SJCRH30 (cell line): ENCODE measurements at regions not wholly inside any gene's neighbourhood (a gene's known extent, or its start where the extent isn't known, plus 50 kb on each side); places are given as distances from the start of the nearest gene placed in this dataset.

Source experiments
- DNase-seq, 2 experiments: peaks; one replicate each; pipeline ENCODE4 v3.0.0-alpha.2; 2015 to 2020
- H3K27ac ChIP-seq: fragments of 250-450 bp; sonication (Bioruptor Pico); 2 replicates; pipeline ENCODE4 v1.5.1; 2020; ENCODE audit warnings: mild to moderate bottlenecking, moderate library complexity
- H3K27me3 ChIP-seq: fragments of 250-450 bp; sonication (Bioruptor Pico); 2 replicates; pipeline ENCODE4 v1.5.1; 2020; ENCODE audit warnings: mild to moderate bottlenecking, moderate library complexity
- H3K36me3 ChIP-seq: fragments of 250-450 bp; sonication (Bioruptor Pico); 2 replicates; pipeline ENCODE4 v1.5.1; 2020; ENCODE audit warnings: mild to moderate bottlenecking, moderate library complexity
- H3K4me1 ChIP-seq: fragments of 250-450 bp; sonication (Bioruptor Pico); 2 replicates; pipeline ENCODE4 v1.5.1; 2020; ENCODE audit warnings: mild to moderate bottlenecking, moderate library complexity
- H3K4me3 ChIP-seq: fragments of 250-450 bp; sonication (Bioruptor Pico); 2 replicates; pipeline ENCODE4 v1.5.1; 2020; ENCODE audit warnings: mild to moderate bottlenecking, moderate library complexity
- H3K9me3 ChIP-seq: fragments of 250-450 bp; sonication (Bioruptor Pico); replicated peaks from 2 replicates; pipeline ENCODE4 v1.5.1; 2020; ENCODE audit warnings: mild to moderate bottlenecking, moderate library complexity

GRCh38 chr9:19677924-19678323 is 110.9 kb downstream of the SLC24A2 start:
- no peak for DNase-seq
- no peak overlapping the region for H3K4me3 ChIP-seq

DNA sequence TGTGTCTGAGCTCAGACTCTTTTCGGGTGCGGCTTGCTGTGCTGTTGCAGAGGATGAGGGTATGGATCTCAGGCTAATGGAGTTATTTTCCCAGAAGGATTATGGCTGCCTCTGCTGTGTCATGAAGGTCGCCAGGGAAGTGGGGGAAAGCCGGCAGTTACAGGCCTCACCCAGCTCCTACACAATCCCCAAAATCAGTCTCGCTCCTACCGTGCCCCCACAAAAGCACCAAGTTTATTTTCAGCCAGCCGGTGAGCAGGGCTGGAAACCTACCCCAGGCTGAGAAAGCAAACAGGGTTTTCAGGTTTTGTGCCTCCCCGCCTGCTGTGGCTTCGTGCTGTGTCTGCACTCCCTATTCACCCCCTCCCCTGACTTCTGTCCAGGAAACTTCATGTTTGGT is 113.3 kb downstream of the SLC24A2 start:
- no peak overlapping the region for H3K27ac ChIP-seq

More at GRCh38 chr9:19677924-19678323, 110.9 kb downstream of the SLC24A2 start:
- no peak overlapping the region for H3K27ac ChIP-seq
- H3K36me3 ChIP-seq, result no peaks in the 10 kb centered on the region
- H3K4me1 ChIP-seq, result no peaks in the 10 kb centered on the region
- H3K27me3 ChIP-seq, result no peaks in the 10 kb centered on the region
- H3K9me3 ChIP-seq, result no peaks in the 10 kb centered on the region

DNA sequence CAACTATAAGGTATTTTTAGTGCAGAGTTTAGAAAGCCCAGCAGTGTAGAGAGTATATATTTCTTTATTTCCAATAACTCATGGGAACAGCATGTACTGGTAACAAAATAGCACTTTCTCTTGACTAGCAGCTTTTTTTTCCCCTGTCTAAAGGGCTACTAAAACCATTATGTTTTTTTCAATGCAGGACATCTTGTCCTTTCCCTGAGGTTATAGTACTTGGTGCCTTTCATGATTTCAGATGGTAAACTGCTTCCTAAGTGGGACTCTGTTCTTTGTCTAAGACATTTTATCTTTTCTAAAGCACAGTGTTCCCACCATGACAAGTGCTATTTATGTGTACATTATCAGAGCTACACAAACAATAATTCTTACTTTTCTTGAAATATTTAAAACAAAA is 122.3 kb downstream of the SLC24A2 start:
- H3K4me1 ChIP-seq, result no peaks in the 10 kb centered on the region
- no peaks in the 10 kb centered on the region for H3K9me3 ChIP-seq
- no peak overlapping the region for H3K27ac ChIP-seq
- H3K27me3 ChIP-seq, result no peaks in the 10 kb centered on the region
- no peak for DNase-seq
- no peaks in the 10 kb centered on the region for H3K36me3 ChIP-seq
- no peak overlapping the region for H3K4me3 ChIP-seq

More for the DNA sequence above, 113.3 kb downstream of the SLC24A2 start:
- Histone ChIP-seq H3K27me3 (no peaks in the 10 kb centered on the region), H3K4me1 (no peaks in the 10 kb centered on the region), H3K4me3 (no peak overlapping the region), H3K9me3 (no peaks in the 10 kb centered on the region), H3K36me3 (no peaks in the 10 kb centered on the region)
- DNase-seq, result no peak

DNA sequence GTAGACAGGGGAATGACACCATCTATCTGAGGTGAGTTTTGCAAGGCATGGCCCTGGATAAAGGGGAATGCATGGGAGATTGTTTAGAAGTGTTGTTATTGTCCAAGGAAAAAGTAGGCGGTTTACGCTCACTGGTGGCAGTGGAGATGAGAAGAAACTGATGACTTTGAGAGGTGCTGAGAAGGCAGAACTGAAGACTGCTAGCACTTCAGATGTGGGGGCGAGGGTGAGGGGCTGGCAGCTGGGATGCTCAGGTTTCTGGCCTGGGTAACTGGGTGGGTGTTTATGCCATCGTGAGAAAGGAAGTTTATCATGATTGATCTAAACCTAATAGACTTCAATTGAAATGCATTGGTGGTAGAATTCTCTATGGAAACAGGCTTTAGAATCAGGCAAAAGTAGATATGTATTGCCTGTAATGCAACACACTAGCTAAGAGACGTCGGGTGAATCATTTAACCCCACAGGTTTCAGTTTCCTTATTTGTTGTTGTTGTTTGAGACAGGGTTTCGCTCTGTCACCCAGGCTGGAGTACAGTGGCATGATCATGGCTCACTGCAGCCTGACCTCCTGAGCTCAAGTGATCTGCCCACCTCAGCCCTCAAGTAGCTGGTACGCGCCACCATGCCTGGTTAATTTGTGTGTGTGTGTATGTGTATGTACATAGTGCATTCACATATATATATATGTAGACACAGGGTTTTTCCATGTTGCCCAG is 123.5 kb downstream of the SLC24A2 start:
- Histone ChIP-seq H3K4me3 (no peak overlapping the region), H3K36me3 (no peaks in the 10 kb centered on the region), H3K9me3 (no peaks in the 10 kb centered on the region), H3K27ac (no peak overlapping the region), H3K4me1 (no peaks in the 10 kb centered on the region), H3K27me3 (no peaks in the 10 kb centered on the region)
- DNase-seq, result no peak

DNA sequence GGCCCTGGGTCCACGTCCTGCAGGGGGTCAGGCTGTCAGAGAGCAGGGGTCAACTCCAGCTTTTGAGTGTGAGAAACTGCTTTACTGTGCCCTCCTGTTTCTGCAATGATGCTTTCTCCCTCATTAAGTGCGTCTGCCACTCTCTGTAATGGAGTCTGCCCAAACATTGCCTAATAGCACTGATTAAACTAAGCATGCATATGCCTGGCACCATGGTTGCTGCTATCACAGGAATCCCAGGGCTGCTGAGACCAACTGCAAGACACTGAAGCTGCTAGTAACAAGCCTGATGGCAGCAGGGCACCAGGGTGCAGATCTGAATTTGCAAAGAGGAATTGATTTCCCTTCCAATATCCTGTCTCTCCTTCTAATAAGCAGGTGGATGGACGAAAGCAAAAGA is 125.3 kb downstream of the SLC24A2 start:
- H3K9me3 ChIP-seq, result no peaks in the 10 kb centered on the region
- H3K4me1 ChIP-seq, result no peaks in the 10 kb centered on the region
- no peaks in the 10 kb centered on the region for H3K36me3 ChIP-seq

DNA sequence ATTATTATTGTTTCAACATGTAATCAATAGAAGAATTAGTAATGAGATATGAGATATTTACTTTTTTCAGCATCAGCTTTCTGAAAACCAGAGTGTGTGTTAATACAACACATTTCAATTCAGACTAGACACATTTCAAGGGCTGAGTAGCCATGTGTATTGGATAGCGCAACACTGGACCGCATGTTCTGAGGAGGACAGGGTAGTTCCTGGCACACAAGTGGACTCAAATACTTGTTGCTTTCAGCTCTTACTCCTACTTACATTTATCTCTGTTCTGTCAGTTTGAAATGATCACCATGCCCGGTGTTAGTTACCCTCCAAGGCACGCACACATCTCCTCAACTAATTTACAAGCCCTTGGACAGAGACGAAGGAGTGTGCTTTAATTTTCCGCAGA is 126.6 kb downstream of the SLC24A2 start:
- Histone ChIP-seq H3K27me3 (no peaks in the 10 kb centered on the region), H3K36me3 (no peaks in the 10 kb centered on the region), H3K9me3 (no peaks in the 10 kb centered on the region), H3K4me3 (no peak overlapping the region), H3K4me1 (no peaks in the 10 kb centered on the region), H3K27ac (no peak overlapping the region)
- DNase-seq, result no peak

More for the DNA sequence above, 125.3 kb downstream of the SLC24A2 start:
- H3K27me3 ChIP-seq, result no peaks in the 10 kb centered on the region
- no peak overlapping the region for H3K4me3 ChIP-seq
- no peak overlapping the region for H3K27ac ChIP-seq
- DNase-seq, result no peak

GRCh38 chr9:19660019-19660418 is 128.8 kb downstream of the SLC24A2 start:
- Histone ChIP-seq H3K27ac (no peak overlapping the region), H3K36me3 (no peaks in the 10 kb centered on the region), H3K9me3 (no peaks in the 10 kb centered on the region), H3K4me1 (no peaks in the 10 kb centered on the region), H3K27me3 (no peaks in the 10 kb centered on the region), H3K4me3 (no peak overlapping the region)
- no peak for DNase-seq

- DNase-seq, result no peak
- H3K27ac ChIP-seq, result no peak overlapping the region
- no peak overlapping the region for H3K4me3 ChIP-seq
- no peaks in the 10 kb centered on the region for H3K9me3 ChIP-seq
- H3K36me3 ChIP-seq, result no peaks in the 10 kb centered on the region
- no peaks in the 10 kb centered on the region for H3K4me1 ChIP-seq
- H3K27me3 ChIP-seq, result no peaks in the 10 kb centered on the region
Measured at GRCh38 chr9:19656704-19657103, 132.1 kb downstream of the SLC24A2 start.

DNA sequence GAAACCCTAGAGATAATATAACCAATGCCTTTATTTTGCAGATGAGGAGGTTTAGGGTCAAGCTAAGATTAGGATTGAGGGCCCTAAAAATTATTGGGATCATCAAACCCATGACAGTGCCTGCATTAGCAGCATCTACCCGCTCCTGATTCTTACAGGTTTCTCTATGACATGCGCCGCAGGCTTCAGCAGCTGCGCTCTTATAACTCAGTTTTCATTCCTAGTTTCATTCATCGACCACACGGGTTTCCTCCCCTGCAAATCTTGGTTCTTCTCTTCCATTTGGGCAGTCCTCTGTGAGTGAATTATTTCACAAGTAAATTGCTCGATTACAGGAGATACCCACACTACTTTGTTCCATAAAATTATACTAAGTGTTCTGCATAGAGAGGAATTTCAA is 137.2 kb downstream of the SLC24A2 start:
- Histone ChIP-seq H3K36me3 (no peaks in the 10 kb centered on the region), H3K27ac (no peak overlapping the region), H3K4me1 (no peaks in the 10 kb centered on the region), H3K27me3 (no peaks in the 10 kb centered on the region), H3K4me3 (no peak overlapping the region), H3K9me3 (no peaks in the 10 kb centered on the region)
- DNase-seq, result no peak

- no peaks in the 10 kb centered on the region for H3K4me1 ChIP-seq
- no peaks in the 10 kb centered on the region for H3K36me3 ChIP-seq
- H3K27me3 ChIP-seq, result no peaks in the 10 kb centered on the region
- H3K27ac ChIP-seq, result no peak overlapping the region
- DNase-seq, result no peak
- no peak overlapping the region for H3K4me3 ChIP-seq
- no peaks in the 10 kb centered on the region for H3K9me3 ChIP-seq
Measured at GRCh38 chr9:19650312-19650711, 138.5 kb downstream of the SLC24A2 start.

DNA sequence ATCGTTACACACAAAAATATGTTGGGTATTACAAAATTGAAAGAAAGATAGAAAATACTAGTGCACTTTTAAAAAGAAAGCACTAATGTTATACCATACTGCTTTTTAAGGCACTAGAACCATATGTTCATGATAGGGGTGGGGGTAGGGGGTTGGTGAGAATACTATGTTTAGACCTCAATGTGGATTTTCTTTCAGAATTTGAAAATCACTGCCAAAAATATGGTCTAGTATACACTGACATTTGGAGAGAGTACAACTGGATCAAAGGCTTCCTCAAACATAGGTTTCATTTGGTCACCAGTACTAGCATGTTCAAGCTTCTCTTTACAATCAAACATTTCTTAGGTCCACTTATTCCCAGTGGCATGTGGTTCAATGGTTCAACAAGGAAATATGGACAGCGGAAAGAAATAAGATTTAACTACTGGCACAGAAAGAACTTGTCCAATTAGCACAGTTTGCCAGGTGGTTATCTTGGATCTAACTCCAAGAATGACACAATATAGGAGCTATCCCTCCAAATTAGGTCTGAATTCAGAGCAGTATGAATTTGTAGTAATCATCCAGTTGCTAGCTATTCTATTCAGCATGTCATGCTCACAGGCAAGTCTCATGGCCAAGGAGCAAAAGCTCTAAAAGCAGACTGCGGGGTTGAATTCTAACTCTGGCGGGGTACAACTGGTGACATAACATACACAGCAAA is 139.3 kb downstream of the SLC24A2 start:
- Histone ChIP-seq H3K27ac (no peak overlapping the region), H3K36me3 (no peaks in the 10 kb centered on the region), H3K4me1 (no peaks in the 10 kb centered on the region), H3K27me3 (no peaks in the 10 kb centered on the region), H3K9me3 (no peaks in the 10 kb centered on the region), H3K4me3 (no peak overlapping the region)
- no peak for DNase-seq

DNA sequence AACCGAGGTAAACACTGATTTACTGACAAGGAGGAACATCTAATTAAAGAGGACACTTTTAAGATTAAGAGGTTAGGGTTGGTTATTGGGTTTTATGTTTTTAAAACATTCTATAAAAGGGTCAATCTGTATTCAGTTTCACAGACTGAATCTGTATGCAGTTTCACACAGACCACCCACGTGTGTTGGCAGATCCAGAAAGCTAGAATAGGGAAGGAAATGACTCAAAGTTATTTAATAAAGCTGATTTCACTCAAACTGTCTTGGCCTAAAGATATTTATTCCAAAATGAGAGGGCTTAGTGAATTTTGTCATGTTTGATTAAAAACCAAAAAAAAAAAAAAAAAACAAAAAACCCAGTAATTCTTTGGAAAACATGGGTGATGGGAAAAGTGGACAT is 140.2 kb downstream of the SLC24A2 start:
- no peak for DNase-seq
- Histone ChIP-seq H3K36me3 (no peaks in the 10 kb centered on the region), H3K4me3 (no peak overlapping the region), H3K27ac (no peak overlapping the region), H3K9me3 (no peaks in the 10 kb centered on the region), H3K4me1 (no peaks in the 10 kb centered on the region), H3K27me3 (no peaks in the 10 kb centered on the region)

GRCh38 chr9:19643875-19644274 is 145.0 kb downstream of the SLC24A2 start:
- H3K4me1 ChIP-seq, result no peaks in the 10 kb centered on the region
- no peaks in the 10 kb centered on the region for H3K36me3 ChIP-seq
- no peak overlapping the region for H3K27ac ChIP-seq
- no peaks in the 10 kb centered on the region for H3K9me3 ChIP-seq
- no peak overlapping the region for H3K4me3 ChIP-seq
- no peak for DNase-seq
- no peaks in the 10 kb centered on the region for H3K27me3 ChIP-seq

DNA sequence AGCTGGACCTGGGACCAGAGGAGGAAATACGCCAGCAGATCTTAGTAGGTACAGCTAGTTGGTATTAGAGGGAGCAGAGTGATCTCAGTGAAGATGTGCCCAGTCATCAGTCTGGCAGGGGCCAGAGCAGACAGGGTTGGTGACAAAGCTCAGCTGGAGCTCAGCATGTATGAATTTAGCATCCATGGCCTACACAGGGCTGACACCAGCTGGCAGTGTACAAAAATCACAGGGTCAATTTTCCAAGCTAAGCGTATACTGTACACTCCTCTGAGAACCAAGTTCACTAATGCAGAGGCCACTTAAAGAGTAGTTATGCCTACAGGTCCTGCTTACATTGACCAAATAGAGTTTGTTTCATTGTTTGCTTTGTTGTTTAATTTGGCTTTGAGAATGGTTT is 146.6 kb downstream of the SLC24A2 start:
- peak in 1 of 2 experiments; percentile 2 for DNase-seq
- Histone ChIP-seq H3K4me3 (no peak overlapping the region), H3K9me3 (no peaks in the 10 kb centered on the region), H3K27me3 (no peaks in the 10 kb centered on the region), H3K27ac (no peak overlapping the region), H3K4me1 (no peaks in the 10 kb centered on the region), H3K36me3 (no peaks in the 10 kb centered on the region)

- Histone ChIP-seq H3K36me3 (no peaks in the 10 kb centered on the region), H3K4me3 (no peak overlapping the region), H3K9me3 (no peaks in the 10 kb centered on the region), H3K4me1 (no peaks in the 10 kb centered on the region), H3K27me3 (no peaks in the 10 kb centered on the region), H3K27ac (no peak overlapping the region)
- no peak for DNase-seq
Measured at GRCh38 chr9:19641046-19641445, 147.8 kb downstream of the SLC24A2 start.

- Histone ChIP-seq H3K27ac (no peak overlapping the region), H3K4me3 (no peak overlapping the region), H3K36me3 (no peaks in the 10 kb centered on the region), H3K27me3 (no peaks in the 10 kb centered on the region), H3K9me3 (no peaks in the 10 kb centered on the region), H3K4me1 (no peaks in the 10 kb centered on the region)
- no peak for DNase-seq
Measured at GRCh38 chr9:19640014-19640413, 148.8 kb downstream of the SLC24A2 start.
